ENCODE measurements at regions not wholly inside any gene's neighbourhood (a gene's known extent, or its start where the extent isn't known, plus 50 kb on each side); places are given as distances from the start of the nearest gene placed in this dataset.
A peak's percentile ranks its signal among the peaks of the same experiment; 100 is the strongest.
"Not testable (repeated sequence)": the region's sequence is repeated elsewhere in the genome, so short reads cannot be mapped to it uniquely, and the experiment has no call there.

- peak; percentile 43 for DNase-seq
These were observed 623.3 kb upstream of the MANEA start for GRCh38 chr6:94953867-94954631.

GRCh38 chr6:94955156-94955555 is 622.2 kb upstream of the MANEA start:
- peak; percentile 32 for DNase-seq

GRCh38 chr6:94956910-94957309 is 620.4 kb upstream of the MANEA start:
- no peak for DNase-seq

GRCh38 chr6:94964703-94965102 is 612.6 kb upstream of the MANEA start:
- not testable (repeated sequence) for DNase-seq

GRCh38 chr6:94988701-94989100 is 588.6 kb upstream of the MANEA start:
- DNase-seq, result no peak

GRCh38 chr6:95017922-95018321 is 559.4 kb upstream of the MANEA start:
- DNase-seq, result no peak

All from NCI-H1694 treated with DMSO at 0.1 percent for 48 hours (cell line).